ENCODE measurements at regions not wholly inside any gene's neighbourhood (a gene's known extent, or its start where the extent isn't known, plus 50 kb on each side); places are given as distances from the start of the nearest gene placed in this dataset.

DNA sequence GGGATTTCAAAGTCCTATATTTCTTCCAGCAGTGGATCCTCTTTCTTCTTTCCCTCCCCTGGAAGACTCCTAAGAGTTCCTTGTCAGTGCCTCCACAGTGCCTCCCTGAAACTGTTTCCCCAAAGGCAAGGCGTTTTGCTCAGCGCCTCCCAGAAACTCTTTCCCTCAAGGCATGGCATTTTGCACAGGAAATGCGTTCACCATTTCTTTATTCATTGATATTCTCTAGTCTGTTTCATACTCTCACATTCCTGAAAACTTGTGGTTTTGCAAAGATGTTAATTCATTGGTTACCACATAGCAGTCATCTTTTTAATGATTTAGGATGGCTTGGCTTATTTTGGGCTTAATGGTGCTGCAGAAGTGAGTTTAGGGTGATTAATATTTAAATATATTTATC is 177.3 kb upstream of the SLC10A2 start:
- TF ChIP-seq POLR2AphosphoS5 (IDR thresholded peaks at IDR 0.05; ENCODE audit: insufficient read depth in 1 of 2, low read depth in 1 of 2) (no peak), POLR2A (IDR thresholded peaks at IDR 0.05) (no peak)
- TF ChIP-seq, protein P1, sequence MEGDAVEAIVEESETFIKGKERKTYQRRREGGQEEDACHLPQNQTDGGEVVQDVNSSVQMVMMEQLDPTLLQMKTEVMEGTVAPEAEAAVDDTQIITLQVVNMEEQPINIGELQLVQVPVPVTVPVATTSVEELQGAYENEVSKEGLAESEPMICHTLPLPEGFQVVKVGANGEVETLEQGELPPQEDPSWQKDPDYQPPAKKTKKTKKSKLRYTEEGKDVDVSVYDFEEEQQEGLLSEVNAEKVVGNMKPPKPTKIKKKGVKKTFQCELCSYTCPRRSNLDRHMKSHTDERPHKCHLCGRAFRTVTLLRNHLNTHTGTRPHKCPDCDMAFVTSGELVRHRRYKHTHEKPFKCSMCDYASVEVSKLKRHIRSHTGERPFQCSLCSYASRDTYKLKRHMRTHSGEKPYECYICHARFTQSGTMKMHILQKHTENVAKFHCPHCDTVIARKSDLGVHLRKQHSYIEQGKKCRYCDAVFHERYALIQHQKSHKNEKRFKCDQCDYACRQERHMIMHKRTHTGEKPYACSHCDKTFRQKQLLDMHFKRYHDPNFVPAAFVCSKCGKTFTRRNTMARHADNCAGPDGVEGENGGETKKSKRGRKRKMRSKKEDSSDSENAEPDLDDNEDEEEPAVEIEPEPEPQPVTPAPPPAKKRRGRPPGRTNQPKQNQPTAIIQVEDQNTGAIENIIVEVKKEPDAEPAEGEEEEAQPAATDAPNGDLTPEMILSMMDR (IDR thresholded peaks at IDR 0.05) = no peak

Data from vagina (tissue), 2 donors.